ENCODE measurements at regions not wholly inside any gene's neighbourhood (a gene's known extent, or its start where the extent isn't known, plus 50 kb on each side); places are given as distances from the start of the nearest gene placed in this dataset.

GRCh38 chr5:10844016-10844415, 83.0 kb upstream of the DAP start (continued):
- TF ChIP-seq, protein P1, sequence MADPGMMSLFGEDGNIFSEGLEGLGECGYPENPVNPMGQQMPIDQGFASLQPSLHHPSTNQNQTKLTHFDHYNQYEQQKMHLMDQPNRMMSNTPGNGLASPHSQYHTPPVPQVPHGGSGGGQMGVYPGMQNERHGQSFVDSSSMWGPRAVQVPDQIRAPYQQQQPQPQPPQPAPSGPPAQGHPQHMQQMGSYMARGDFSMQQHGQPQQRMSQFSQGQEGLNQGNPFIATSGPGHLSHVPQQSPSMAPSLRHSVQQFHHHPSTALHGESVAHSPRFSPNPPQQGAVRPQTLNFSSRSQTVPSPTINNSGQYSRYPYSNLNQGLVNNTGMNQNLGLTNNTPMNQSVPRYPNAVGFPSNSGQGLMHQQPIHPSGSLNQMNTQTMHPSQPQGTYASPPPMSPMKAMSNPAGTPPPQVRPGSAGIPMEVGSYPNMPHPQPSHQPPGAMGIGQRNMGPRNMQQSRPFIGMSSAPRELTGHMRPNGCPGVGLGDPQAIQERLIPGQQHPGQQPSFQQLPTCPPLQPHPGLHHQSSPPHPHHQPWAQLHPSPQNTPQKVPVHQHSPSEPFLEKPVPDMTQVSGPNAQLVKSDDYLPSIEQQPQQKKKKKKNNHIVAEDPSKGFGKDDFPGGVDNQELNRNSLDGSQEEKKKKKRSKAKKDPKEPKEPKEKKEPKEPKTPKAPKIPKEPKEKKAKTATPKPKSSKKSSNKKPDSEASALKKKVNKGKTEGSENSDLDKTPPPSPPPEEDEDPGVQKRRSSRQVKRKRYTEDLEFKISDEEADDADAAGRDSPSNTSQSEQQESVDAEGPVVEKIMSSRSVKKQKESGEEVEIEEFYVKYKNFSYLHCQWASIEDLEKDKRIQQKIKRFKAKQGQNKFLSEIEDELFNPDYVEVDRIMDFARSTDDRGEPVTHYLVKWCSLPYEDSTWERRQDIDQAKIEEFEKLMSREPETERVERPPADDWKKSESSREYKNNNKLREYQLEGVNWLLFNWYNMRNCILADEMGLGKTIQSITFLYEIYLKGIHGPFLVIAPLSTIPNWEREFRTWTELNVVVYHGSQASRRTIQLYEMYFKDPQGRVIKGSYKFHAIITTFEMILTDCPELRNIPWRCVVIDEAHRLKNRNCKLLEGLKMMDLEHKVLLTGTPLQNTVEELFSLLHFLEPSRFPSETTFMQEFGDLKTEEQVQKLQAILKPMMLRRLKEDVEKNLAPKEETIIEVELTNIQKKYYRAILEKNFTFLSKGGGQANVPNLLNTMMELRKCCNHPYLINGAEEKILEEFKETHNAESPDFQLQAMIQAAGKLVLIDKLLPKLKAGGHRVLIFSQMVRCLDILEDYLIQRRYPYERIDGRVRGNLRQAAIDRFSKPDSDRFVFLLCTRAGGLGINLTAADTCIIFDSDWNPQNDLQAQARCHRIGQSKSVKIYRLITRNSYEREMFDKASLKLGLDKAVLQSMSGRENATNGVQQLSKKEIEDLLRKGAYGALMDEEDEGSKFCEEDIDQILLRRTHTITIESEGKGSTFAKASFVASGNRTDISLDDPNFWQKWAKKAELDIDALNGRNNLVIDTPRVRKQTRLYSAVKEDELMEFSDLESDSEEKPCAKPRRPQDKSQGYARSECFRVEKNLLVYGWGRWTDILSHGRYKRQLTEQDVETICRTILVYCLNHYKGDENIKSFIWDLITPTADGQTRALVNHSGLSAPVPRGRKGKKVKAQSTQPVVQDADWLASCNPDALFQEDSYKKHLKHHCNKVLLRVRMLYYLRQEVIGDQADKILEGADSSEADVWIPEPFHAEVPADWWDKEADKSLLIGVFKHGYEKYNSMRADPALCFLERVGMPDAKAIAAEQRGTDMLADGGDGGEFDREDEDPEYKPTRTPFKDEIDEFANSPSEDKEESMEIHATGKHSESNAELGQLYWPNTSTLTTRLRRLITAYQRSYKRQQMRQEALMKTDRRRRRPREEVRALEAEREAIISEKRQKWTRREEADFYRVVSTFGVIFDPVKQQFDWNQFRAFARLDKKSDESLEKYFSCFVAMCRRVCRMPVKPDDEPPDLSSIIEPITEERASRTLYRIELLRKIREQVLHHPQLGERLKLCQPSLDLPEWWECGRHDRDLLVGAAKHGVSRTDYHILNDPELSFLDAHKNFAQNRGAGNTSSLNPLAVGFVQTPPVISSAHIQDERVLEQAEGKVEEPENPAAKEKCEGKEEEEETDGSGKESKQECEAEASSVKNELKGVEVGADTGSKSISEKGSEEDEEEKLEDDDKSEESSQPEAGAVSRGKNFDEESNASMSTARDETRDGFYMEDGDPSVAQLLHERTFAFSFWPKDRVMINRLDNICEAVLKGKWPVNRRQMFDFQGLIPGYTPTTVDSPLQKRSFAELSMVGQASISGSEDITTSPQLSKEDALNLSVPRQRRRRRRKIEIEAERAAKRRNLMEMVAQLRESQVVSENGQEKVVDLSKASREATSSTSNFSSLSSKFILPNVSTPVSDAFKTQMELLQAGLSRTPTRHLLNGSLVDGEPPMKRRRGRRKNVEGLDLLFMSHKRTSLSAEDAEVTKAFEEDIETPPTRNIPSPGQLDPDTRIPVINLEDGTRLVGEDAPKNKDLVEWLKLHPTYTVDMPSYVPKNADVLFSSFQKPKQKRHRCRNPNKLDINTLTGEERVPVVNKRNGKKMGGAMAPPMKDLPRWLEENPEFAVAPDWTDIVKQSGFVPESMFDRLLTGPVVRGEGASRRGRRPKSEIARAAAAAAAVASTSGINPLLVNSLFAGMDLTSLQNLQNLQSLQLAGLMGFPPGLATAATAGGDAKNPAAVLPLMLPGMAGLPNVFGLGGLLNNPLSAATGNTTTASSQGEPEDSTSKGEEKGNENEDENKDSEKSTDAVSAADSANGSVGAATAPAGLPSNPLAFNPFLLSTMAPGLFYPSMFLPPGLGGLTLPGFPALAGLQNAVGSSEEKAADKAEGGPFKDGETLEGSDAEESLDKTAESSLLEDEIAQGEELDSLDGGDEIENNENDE (IDR thresholded peaks at IDR 0.05; ENCODE audit: insufficient replicate concordance, low read length): no peak
- TF ChIP-seq SIRT6 (IDR thresholded peaks at IDR 0.05; ENCODE audit: low read length) (no peak), SUZ12 (IDR thresholded peaks at IDR 0.05; ENCODE audit: low read length) (no peak), NRF1 (IDR thresholded peaks at IDR 0.05; ENCODE audit: low read depth, low read length) (no peak), PHF8 (conservative IDR thresholded peaks at IDR 0.05; ENCODE audit: low read depth, low read length) (no peak), SP4 (IDR thresholded peaks at IDR 0.05; ENCODE audit: low read length) (no peak), ZNF274 (IDR thresholded peaks at IDR 0.05; ENCODE audit: borderline replicate concordance, extremely low read depth, low read length) (no peak), KDM5A (IDR thresholded peaks at IDR 0.05; ENCODE audit: low read length) (no peak), RBBP5 (IDR thresholded peaks at IDR 0.05; ENCODE audit: borderline replicate concordance, low read depth, low read length) (no peak), CTBP2 (IDR thresholded peaks at IDR 0.05; ENCODE audit: borderline replicate concordance, insufficient read depth, insufficient read length, low read length) (no peak)
- TF ChIP-seq, protein P2, sequence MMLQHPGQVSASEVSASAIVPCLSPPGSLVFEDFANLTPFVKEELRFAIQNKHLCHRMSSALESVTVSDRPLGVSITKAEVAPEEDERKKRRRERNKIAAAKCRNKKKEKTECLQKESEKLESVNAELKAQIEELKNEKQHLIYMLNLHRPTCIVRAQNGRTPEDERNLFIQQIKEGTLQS (IDR thresholded peaks at IDR 0.05; ENCODE audit: insufficient read depth, low read depth, low read length): no peak

Data from H1 (cell line).